B cell (primary cell): ENCODE measurements at regions not wholly inside any gene's neighbourhood (a gene's known extent, or its start where the extent isn't known, plus 50 kb on each side); places are given as distances from the start of the nearest gene placed in this dataset.

Experiments used
- ATAC-seq: fragments of 200-7000 bp; cut with Tn5 transposase; one replicate; pipeline ENCODE4 v1.10.0; 2021; ENCODE audit warnings: low read depth, mild to moderate bottlenecking, moderate number of reproducible peaks, moderate library complexity
- CTCF ChIA-PET: fragments of 350-600 bp; sonication (Branson Sonifier 250); formaldehyde crosslinking; loops from one replicate; lab custom pipeline; 2021; ENCODE audit warnings: antibody characterized with exemption, inconsistent platforms; lab: Charles Lee
- POLR2A ChIA-PET: fragments of 350-600 bp; sonication (Branson Sonifier 250); formaldehyde crosslinking; loops from one replicate; lab custom pipeline; 2021; ENCODE audit warnings: antibody characterized with exemption; lab: Charles Lee
- DNase-seq: peaks from one replicate; pipeline ENCODE4 v3.0.0; 2013
- H2AFZ ChIP-seq: 2 replicates; pipeline ENCODE4 v1.6.1; 2012; ENCODE audit warnings: mild to moderate bottlenecking, low read depth, low read length; ENCODE audit not compliant: insufficient read depth, poor library complexity, severe bottlenecking
- H3K27ac ChIP-seq, 2 donors: 1 replicate in 1 of 2; 2 replicates in 1 of 2; pipeline ENCODE4 v1.5.1; 2012 to 2013; ENCODE audit warnings: low read length in 2 of 2, mild to moderate bottlenecking in 2 of 2, moderate library complexity in 1 of 2
- H3K27me3 ChIP-seq, 4 experiments: fragments of 200-600 bp in 1 of 4; sonication (generic) in 1 of 4; replicated peaks in 1 of 4; 1 replicate in 2 of 4; 2 replicates in 2 of 4; pipeline versions ENCODE4 v1.6.1 to v1.7.0; 2013 to 2016; ENCODE audit warnings: low read length in 3 of 4, mild to moderate bottlenecking in 2 of 4, mixed read lengths in 1 of 4, moderate library complexity in 1 of 4; ENCODE audit not compliant: insufficient read depth in 4 of 4, control insufficient read depth in 3 of 4; ENCODE audit errors: control extremely low read depth in 1 of 4
- H3K36me3 ChIP-seq, 2 experiments: replicated peaks in 1 of 2; 1 replicate in 1 of 2; 2 replicates in 1 of 2; pipeline versions ENCODE4 v1.6.1 to v1.7.1; 2013; ENCODE audit warnings: low read length in 1 of 2; ENCODE audit not compliant: insufficient read depth in 2 of 2, control insufficient read depth in 1 of 2; ENCODE audit errors: control extremely low read depth in 1 of 2, extremely low read depth in 1 of 2
- H3K4me1 ChIP-seq, 2 donors: fragments of 200-600 bp in 1 of 2; sonication (generic) in 1 of 2; 1 replicate in 1 of 2; 2 replicates in 1 of 2; pipeline versions ENCODE4 v1.5.1 to v1.6.1; 2013 to 2017; ENCODE audit warnings: low read length in 2 of 2; ENCODE audit not compliant: control insufficient read depth in 2 of 2, insufficient read depth in 2 of 2
- H3K4me2 ChIP-seq: replicated peaks from 2 replicates; pipeline ENCODE3; 2012; ENCODE audit warnings: mild to moderate bottlenecking, low read depth, low read length; ENCODE audit not compliant: poor library complexity, severe bottlenecking
- H3K4me3 ChIP-seq, 5 experiments: fragments of 200-600 bp in 1 of 5; sonication (generic) in 1 of 5; 1 replicate in 3 of 5; 2 replicates in 2 of 5; pipeline versions ENCODE4 v1.5.1 to v1.7.0; 2011 to 2016; ENCODE audit warnings: low read length in 4 of 5, mild to moderate bottlenecking in 4 of 5, low read depth in 2 of 5, control low read depth in 1 of 5, moderate library complexity in 1 of 5; ENCODE audit not compliant: insufficient read depth in 1 of 5; ENCODE audit errors: control extremely low read depth in 1 of 5, extremely low read depth in 1 of 5
- H3K79me2 ChIP-seq: fragments of 200-600 bp; sonication (generic); one replicate; pipeline ENCODE4 v1.6.0; 2016; ENCODE audit warnings: low read length; ENCODE audit not compliant: control insufficient read depth, insufficient read depth
- H3K9ac ChIP-seq: fragments of 200-600 bp; sonication (generic); 2 replicates; pipeline ENCODE4 v1.6.1; 2017; ENCODE audit warnings: mild to moderate bottlenecking, low read length, moderate library complexity
- H3K9me3 ChIP-seq, 3 donors: one replicate each; pipeline versions ENCODE4 v1.6.1 to v1.7.1; 2013; ENCODE audit warnings: low read length in 2 of 3; ENCODE audit not compliant: control insufficient read depth in 2 of 3, insufficient read depth in 1 of 3; ENCODE audit errors: control extremely low read depth in 1 of 3
- H4K20me1 ChIP-seq: 2 replicates; pipeline ENCODE4 v1.6.0; 2012; ENCODE audit warnings: mild to moderate bottlenecking, low read length; ENCODE audit not compliant: insufficient read depth, control insufficient read depth, poor library complexity, severe bottlenecking
- H3K27ac Mint-ChIP-seq: one replicate; pipeline ENCODE4 v1.8.0; 2021; ENCODE audit warnings: mixed read lengths
- H3K27me3 Mint-ChIP-seq: one replicate; pipeline ENCODE4 v1.8.0; 2021; ENCODE audit warnings: mixed read lengths
- H3K4me1 Mint-ChIP-seq: one replicate; pipeline ENCODE4 v1.8.0; 2021; ENCODE audit warnings: mixed read lengths
- H3K4me3 Mint-ChIP-seq: one replicate; pipeline ENCODE4 v1.8.0; 2021; ENCODE audit warnings: mixed read lengths
- H3K9me3 Mint-ChIP-seq: one replicate; pipeline ENCODE4 v1.8.0; 2022; ENCODE audit warnings: mixed read lengths; ENCODE audit not compliant: insufficient read depth
- CTCF ChIP-seq: fragments of 200-600 bp; IDR thresholded peaks from one replicate; pipeline ENCODE4 v1.8.0; 2022; ENCODE audit warnings: antibody characterized with exemption, mild to moderate bottlenecking
- EZH2 ChIP-seq: IDR thresholded peaks from 2 replicates; pipeline ENCODE4 v1.6.1; 2012; ENCODE audit warnings: borderline replicate concordance, low read depth, mild to moderate bottlenecking, moderate library complexity, low read length; ENCODE audit not compliant: insufficient read depth, poor library complexity, severe bottlenecking
- WGBS: methylation state at CpG from one replicate; pipeline ENCODE4 v1.1.5; 2013; ENCODE audit warnings: missing lambda C conversion rate; ENCODE audit not compliant: insufficient coverage; 5-methylcytosine and 5-hydroxymethylcytosine counted together
- intact Hi-C: fragments of 100-400 bp; cut with micrococcal nuclease; formaldehyde crosslinking; loops from one replicate; pipeline ENCODE4 v1.10.0; 2022

- no peak overlapping the region for H3K9ac ChIP-seq
- Mint-ChIP-seq H3K27ac (no peak overlapping the region), H3K9me3 (no peaks in the 10 kb centered on the region), H3K27me3 (no peaks in the 10 kb centered on the region), H3K4me1 (no peaks in the 10 kb centered on the region), H3K4me3 (no peak overlapping the region)
- no peaks in the 10 kb centered on the region for H3K27me3 ChIP-seq
- ChIA-PET CTCF (no interaction called here), POLR2A (no interaction called here)
- intact Hi-C loops: no loop called here
- H3K4me1 ChIP-seq: no peaks in the 10 kb centered on the region
- H4K20me1 ChIP-seq: no peaks in the 10 kb centered on the region
- no peak overlapping the region for H3K4me2 ChIP-seq
- WGBS: no CpG with 5 or more reads among the region's 4 CpGs
- H3K9me3 ChIP-seq: no peaks in the 10 kb centered on the region
- TF ChIP-seq CTCF (no peak), EZH2 (no peak)
- no peaks in the 10 kb centered on the region for H3K79me2 ChIP-seq
- no peak overlapping the region for H2AFZ ChIP-seq
- no peak overlapping the region for H3K4me3 ChIP-seq
- no peak overlapping the region for H3K27ac ChIP-seq
- ATAC-seq: no peak
- no peak for DNase-seq
- no peaks in the 10 kb centered on the region for H3K36me3 ChIP-seq
Observed at GRCh38 chr7:110442381-110442837, 648.5 kb upstream of the LRRN3 start.

- Histone ChIP-seq H3K4me3 (no peak overlapping the region), H3K79me2 (no peaks in the 10 kb centered on the region), H3K27me3 (no peaks in the 10 kb centered on the region), H3K9ac (no peak overlapping the region), H3K4me1 (no peaks in the 10 kb centered on the region), H4K20me1 (no peaks in the 10 kb centered on the region), H3K4me2 (no peak overlapping the region), H3K36me3 (no peaks in the 10 kb centered on the region), H3K27ac (no peak overlapping the region), H3K9me3 (no peaks in the 10 kb centered on the region), H2AFZ (no peak overlapping the region)
- no peaks in the 10 kb centered on the region for H3K27me3 Mint-ChIP-seq
- ChIA-PET CTCF (no interaction called here), POLR2A (no interaction called here)
- no peak overlapping the region for H3K27ac Mint-ChIP-seq
- TF ChIP-seq EZH2 (no peak), CTCF (no peak)
- DNase-seq (no peak), ATAC-seq (no peak)
- no peaks in the 10 kb centered on the region for H3K4me1 Mint-ChIP-seq
- intact Hi-C loops: no loop called here
- WGBS: 90% methylated on average over 2 of the region's 6 CpGs
- no peak overlapping the region for H3K4me3 Mint-ChIP-seq
- no peaks in the 10 kb centered on the region for H3K9me3 Mint-ChIP-seq
Observed at GRCh38 chr7:110446658-110447057, 644.3 kb upstream of the LRRN3 start.
